Smooth muscle cell (in vitro differentiated cells): ENCODE measurements at regions not wholly inside any gene's neighbourhood (a gene's known extent, or its start where the extent isn't known, plus 50 kb on each side); places are given as distances from the start of the nearest gene placed in this dataset.
"Not testable (repeated sequence)": the region's sequence is repeated elsewhere in the genome, so short reads cannot be mapped to it uniquely, and the experiment has no call there.

Experiments
- DNase-seq: peaks from one replicate; lab custom pipeline; 2025; ENCODE audit not compliant: unreplicated experiment; lab: John Stamatoyannopoulos, UW
- H2AFZ ChIP-seq: fragments of 200-600 bp; sonication (generic); 2 replicates; pipeline ENCODE4 v1.6.0; 2016; ENCODE audit warnings: antibody characterized with exemption, low read depth, mild to moderate bottlenecking
- H3F3A ChIP-seq: fragments of 200-600 bp; sonication (generic); 2 replicates; pipeline ENCODE4 v1.6.0; 2017; ENCODE audit warnings: antibody characterized with exemption, low read depth
- H3K27ac ChIP-seq: fragments of 200-600 bp; sonication (generic); 2 replicates; pipeline ENCODE4 v1.5.1; 2016; ENCODE audit warnings: low read depth, mild to moderate bottlenecking
- H3K27me3 ChIP-seq: fragments of 200-600 bp; sonication (generic); 2 replicates; pipeline ENCODE4 v1.6.1; 2016; ENCODE audit warnings: low read depth, mild to moderate bottlenecking
- H3K36me3 ChIP-seq: fragments of 200-600 bp; sonication (generic); 2 replicates; pipeline ENCODE4 v1.5.1; 2016; ENCODE audit warnings: low read depth
- H3K4me1 ChIP-seq: fragments of 200-600 bp; sonication (generic); 2 replicates; pipeline ENCODE4 v1.5.1; 2016; ENCODE audit warnings: low read depth
- H3K4me2 ChIP-seq: fragments of 200-600 bp; sonication (generic); 2 replicates; pipeline ENCODE4 v1.6.0; 2016; ENCODE audit warnings: mild to moderate bottlenecking
- H3K4me3 ChIP-seq: fragments of 200-600 bp; sonication (generic); 2 replicates; pipeline ENCODE4 v1.5.1; 2016; ENCODE audit warnings: mild to moderate bottlenecking
- H3K79me2 ChIP-seq: fragments of 200-600 bp; sonication (generic); 2 replicates; pipeline ENCODE4 v1.6.0; 2016; ENCODE audit warnings: low read depth, mild to moderate bottlenecking
- H3K9ac ChIP-seq: fragments of 200-600 bp; sonication (generic); 2 replicates; pipeline ENCODE4 v1.6.0; 2016; ENCODE audit warnings: low read depth
- H3K9me3 ChIP-seq: fragments of 200-600 bp; sonication (generic); replicated peaks from 2 replicates; pipeline ENCODE4 v1.5.1; 2016; ENCODE audit warnings: low read depth
- H4K20me1 ChIP-seq: fragments of 200-600 bp; sonication (generic); 2 replicates; pipeline ENCODE4 v1.6.0; 2016; ENCODE audit warnings: low read depth
- WGBS: methylation state at CpG from one replicate; pipeline ENCODE4 v1.1.7; 2016; ENCODE audit warnings: low lambda C conversion rate; 5-methylcytosine and 5-hydroxymethylcytosine counted together
- TF ChIP-seq, protein P1 (sequence below): fragments of 200-600 bp; sonication (generic); IDR thresholded peaks from 2 replicates; pipeline ENCODE4 v1.5.1; 2017; ENCODE audit warnings: borderline replicate concordance, mild to moderate bottlenecking, antibody characterized with exemption; ENCODE audit not compliant: insufficient read depth, poor library complexity, severe bottlenecking

DNA sequence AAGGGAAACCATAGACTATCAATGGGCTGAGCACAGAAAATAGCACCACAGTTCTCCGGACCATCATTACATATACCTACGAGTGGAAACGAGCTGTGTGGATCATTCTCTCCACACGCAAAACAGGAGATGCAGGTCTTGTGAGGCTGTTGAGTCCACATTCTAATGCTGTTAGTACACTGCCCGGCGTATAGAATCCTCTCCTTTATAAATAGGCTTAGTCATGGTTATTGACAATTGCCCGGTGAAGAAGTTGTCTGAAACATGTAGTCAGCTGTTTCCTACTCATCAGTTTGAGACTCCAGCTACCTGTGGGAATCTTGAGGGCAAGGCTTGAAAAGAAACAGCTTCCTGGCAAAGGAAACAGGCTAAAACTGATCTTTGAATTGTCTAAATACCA, 602.0 kb upstream of the EDIL3 start:
- no peaks in the 10 kb centered on the region for H4K20me1 ChIP-seq
- H3F3A ChIP-seq = no peaks in the 10 kb centered on the region
- no peak overlapping the region for H3K4me3 ChIP-seq
- WGBS = 81% methylated on average over 7 of the region's 7 CpGs
- no peaks in the 10 kb centered on the region for H3K36me3 ChIP-seq
- TF ChIP-seq, protein P1, sequence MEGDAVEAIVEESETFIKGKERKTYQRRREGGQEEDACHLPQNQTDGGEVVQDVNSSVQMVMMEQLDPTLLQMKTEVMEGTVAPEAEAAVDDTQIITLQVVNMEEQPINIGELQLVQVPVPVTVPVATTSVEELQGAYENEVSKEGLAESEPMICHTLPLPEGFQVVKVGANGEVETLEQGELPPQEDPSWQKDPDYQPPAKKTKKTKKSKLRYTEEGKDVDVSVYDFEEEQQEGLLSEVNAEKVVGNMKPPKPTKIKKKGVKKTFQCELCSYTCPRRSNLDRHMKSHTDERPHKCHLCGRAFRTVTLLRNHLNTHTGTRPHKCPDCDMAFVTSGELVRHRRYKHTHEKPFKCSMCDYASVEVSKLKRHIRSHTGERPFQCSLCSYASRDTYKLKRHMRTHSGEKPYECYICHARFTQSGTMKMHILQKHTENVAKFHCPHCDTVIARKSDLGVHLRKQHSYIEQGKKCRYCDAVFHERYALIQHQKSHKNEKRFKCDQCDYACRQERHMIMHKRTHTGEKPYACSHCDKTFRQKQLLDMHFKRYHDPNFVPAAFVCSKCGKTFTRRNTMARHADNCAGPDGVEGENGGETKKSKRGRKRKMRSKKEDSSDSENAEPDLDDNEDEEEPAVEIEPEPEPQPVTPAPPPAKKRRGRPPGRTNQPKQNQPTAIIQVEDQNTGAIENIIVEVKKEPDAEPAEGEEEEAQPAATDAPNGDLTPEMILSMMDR = no peak
- H2AFZ ChIP-seq = no peak overlapping the region
- H3K27me3 ChIP-seq = no peaks in the 10 kb centered on the region
- H3K4me1 ChIP-seq = no peaks in the 10 kb centered on the region
- DNase-seq = no peak
- H3K9ac ChIP-seq = no peak overlapping the region
- H3K79me2 ChIP-seq = no peaks in the 10 kb centered on the region
- H3K27ac ChIP-seq = no peak overlapping the region
- H3K9me3 ChIP-seq = no peaks in the 10 kb centered on the region
- H3K4me2 ChIP-seq = no peak overlapping the region

DNA sequence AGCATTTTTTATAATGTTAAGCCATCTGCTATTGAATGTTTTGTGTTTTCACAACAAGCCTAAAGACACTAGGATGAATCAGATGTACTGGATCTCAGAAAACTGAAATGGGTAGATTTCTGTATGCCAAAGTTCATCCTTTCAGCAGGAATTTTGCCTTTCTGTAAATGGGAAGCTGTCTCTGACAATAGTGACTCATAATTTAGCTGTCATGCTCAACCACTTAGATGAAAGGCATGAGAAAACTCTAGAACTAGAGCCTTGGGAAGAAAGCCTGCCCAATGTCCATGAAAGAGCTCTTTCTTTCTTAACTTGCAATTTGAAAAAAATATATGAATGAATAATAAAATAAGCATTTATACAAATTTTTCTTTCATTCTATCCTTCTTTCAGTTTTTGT, 616.0 kb upstream of the EDIL3 start:
- no peaks in the 10 kb centered on the region for H3K36me3 ChIP-seq
- H3K27me3 ChIP-seq = no peaks in the 10 kb centered on the region
- TF ChIP-seq, protein P1 = no peak
- no peak for DNase-seq
- no peaks in the 10 kb centered on the region for H4K20me1 ChIP-seq
- H3K4me3 ChIP-seq = no peak overlapping the region
- no peak overlapping the region for H3K27ac ChIP-seq
- no peaks in the 10 kb centered on the region for H3K9me3 ChIP-seq
- H3K4me2 ChIP-seq = no peak overlapping the region
- no peaks in the 10 kb centered on the region for H3F3A ChIP-seq
- H2AFZ ChIP-seq = no peak overlapping the region
- H3K4me1 ChIP-seq = no peaks in the 10 kb centered on the region
- H3K79me2 ChIP-seq = no peaks in the 10 kb centered on the region
- no peak overlapping the region for H3K9ac ChIP-seq

DNA sequence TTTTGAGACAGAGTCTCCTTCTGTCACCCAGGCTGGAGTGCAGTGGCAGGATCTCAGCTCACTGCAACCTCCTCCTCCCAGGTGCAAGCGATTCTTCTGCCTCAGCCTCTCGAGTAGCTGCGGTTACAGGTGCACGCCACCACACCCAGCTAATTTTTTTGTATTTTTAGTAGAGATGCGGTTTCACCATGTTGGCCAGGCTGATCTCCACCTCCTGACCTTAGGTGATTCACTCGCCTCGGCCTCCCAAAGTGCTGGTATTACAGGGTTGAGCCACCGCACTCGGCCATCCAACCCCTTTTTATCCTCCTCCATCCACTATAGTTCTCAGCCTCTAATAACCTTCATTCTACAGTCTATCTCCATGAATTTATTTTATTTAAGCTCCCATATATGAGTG, 617.3 kb upstream of the EDIL3 start:
- WGBS = 97% methylated on average over 9 of the region's 9 CpGs
- H3K79me2 ChIP-seq, H3K27me3 ChIP-seq, H3K9ac ChIP-seq, H3K27ac ChIP-seq, H4K20me1 ChIP-seq, H3K9me3 ChIP-seq, H3K4me3 ChIP-seq, H2AFZ ChIP-seq, H3F3A ChIP-seq, H3K4me1 ChIP-seq, H3K36me3 ChIP-seq, DNase-seq, H3K4me2 ChIP-seq: not testable (repeated sequence)

DNA sequence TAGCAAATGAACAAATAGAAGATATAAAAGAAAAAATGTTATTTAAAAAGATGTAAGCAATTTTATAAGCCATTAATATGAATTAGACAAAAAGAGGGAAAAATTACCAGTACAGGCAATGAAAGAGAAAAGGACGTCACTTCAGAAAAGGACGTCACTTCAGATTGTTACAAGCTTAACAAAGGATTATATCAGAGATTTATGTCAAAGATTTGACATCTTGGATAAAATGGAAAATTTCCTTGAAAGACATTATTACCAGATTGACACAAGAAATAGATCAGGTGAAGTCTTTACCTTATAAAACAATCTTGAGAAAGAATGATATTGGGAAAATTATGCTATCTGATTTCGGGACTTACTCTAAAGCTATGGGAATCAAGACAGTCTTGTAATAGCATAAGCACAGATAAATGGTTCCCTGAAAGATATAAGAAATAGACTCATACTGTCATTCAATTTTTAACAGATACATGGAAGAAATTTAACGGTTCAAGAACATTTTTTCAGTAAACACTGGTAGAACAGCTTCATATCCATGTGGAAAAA, 625.4 kb upstream of the EDIL3 start:
- DNase-seq = no peak
- Histone ChIP-seq H3K4me2 (no peak overlapping the region), H2AFZ (no peak overlapping the region), H3K79me2 (no peaks in the 10 kb centered on the region), H3K4me1 (no peaks in the 10 kb centered on the region), H3F3A (no peaks in the 10 kb centered on the region), H3K9me3 (no peaks in the 10 kb centered on the region), H3K27me3 (no peaks in the 10 kb centered on the region), H3K9ac (no peak overlapping the region), H4K20me1 (no peaks in the 10 kb centered on the region), H3K27ac (no peak overlapping the region), H3K36me3 (no peaks in the 10 kb centered on the region), H3K4me3 (no peak overlapping the region)
- TF ChIP-seq, protein P1 = no peak
- WGBS = 92% methylated on average over 4 of the region's 4 CpGs
